ENCODE measurements at regions not wholly inside any gene's neighbourhood (a gene's known extent, or its start where the extent isn't known, plus 50 kb on each side); places are given as distances from the start of the nearest gene placed in this dataset.

GRCh38 chr13:70310396-70311119, 202.3 kb upstream of the KLHL1 start:
- no peak for TF ChIP-seq CTCF (tag by site-specific recombination; IDR thresholded peaks at IDR 0.05)
- TF ChIP-seq AEBP2 (tag by site-specific recombination; IDR thresholded peaks at IDR 0.05; ENCODE audit: borderline replicate concordance) = no peak

All from HEK293 (cell line).